ENCODE measurements at regions not wholly inside any gene's neighbourhood (a gene's known extent, or its start where the extent isn't known, plus 50 kb on each side); places are given as distances from the start of the nearest gene placed in this dataset.

- no peak for DNase-seq
These were observed 179.4 kb upstream of the AGAP1 start for GRCh38 chr2:235314371-235314930.

DNA sequence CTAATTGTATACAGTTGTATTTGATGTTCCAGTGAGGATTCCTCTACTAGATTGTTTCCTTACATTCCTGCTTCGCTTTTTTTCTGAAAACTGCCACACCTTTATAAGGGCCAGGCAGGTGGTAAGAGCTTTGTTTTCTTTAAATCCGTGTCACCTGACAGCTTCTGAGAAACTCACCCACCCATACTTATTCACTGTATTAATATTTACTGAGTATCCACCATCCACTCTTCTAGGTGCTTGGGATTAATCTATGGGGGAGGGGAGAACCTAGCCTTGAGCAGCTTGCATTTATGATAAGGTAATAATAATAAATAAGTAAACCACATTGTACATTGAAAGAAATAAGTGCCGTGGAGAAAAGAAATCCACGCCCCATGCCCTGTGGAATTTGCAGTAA, 174.7 kb upstream of the AGAP1 start:
- DNase-seq = no peak

- DNase-seq = no peak
These were observed 173.5 kb upstream of the AGAP1 start for GRCh38 chr2:235320326-235320725.

GRCh38 chr2:235324324-235324723, 169.5 kb upstream of the AGAP1 start:
- DNase-seq = no peak

- no peak for DNase-seq
These were observed 168.7 kb upstream of the AGAP1 start for GRCh38 chr2:235325151-235325550.

DNA sequence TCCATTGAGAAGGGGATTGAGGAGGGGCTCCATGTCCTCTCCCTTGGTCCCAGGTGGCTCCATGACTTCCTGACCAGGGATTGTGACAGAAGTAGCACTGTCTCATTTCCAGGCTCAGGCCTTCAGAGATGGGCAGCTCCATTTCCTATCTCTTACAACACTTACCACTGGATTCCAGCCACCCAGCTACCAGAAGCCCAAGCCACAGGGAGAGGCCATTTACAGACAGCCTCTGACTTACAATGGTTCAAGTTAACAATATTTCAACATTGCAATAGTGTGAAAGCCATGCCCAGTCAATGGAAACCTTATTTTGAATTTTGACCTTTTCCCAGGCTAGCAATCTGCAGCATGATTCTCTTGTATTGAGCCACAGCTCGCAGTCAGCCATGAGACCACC, 164.9 kb upstream of the AGAP1 start:
- no peak for DNase-seq

DNA sequence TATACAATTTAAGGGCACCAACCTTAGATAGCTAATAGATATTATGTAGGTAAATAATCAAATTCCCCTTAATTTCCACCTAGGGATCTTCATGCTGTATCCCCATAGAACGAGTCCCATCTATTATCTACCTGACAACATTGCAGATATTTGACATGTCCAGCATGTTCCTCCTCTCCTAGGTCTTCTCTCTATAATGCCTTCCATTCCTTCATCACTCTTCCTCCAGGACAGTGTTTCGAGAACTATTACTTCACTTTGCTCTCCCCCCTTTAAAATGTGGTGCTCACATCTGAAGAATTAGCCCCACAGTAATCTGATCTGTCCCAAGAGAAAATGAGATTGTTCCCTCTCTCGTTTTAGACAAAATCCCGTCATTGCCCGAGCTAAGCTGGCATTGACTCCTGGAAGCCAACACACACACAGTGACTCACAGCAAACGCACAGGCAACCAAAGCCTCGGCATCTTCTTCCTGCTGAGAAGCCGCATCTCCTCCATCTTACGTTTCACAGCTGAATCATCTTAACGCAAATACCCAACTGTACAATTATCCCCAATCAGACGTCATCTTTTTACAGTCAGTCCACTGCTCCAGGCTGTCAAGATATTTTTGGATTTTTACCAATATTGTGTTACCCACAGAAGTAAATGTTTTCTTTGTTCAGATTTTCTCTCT, 162.9 kb upstream of the AGAP1 start:
- no peak for DNase-seq

DNA sequence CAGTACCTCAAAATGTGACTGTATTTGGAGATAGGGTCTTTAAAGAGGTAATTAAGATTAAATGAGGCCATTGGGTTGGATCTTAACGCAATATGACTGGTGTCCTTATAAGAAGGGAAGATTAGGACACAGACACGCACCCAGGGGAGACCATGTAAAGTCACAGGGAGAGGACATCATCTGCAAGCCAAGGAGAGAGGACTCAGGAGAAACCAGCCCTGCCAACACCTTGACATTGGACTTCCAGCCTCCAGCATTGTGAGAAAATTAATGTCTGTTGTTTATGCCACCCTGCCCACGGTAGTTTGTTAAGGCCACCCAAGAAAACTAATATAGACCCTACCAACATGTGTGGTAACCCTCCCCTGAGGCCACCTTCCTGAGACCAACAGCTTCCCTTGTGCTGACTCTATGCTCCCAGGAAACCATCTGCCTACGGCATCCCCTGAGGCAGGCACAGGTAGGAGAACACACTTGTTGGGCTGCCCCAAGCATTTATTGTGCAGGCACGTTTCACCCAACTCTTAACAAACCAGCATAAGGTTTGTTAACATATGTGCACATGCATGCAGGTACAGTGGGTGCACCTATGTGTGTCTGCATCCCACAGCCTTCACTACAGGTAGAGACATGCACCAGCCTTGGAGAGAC, 161.5 kb upstream of the AGAP1 start:
- no peak for DNase-seq

- DNase-seq = no peak
These were observed 160.8 kb upstream of the AGAP1 start for GRCh38 chr2:235333076-235333475.

- DNase-seq = no peak
These were observed 159.7 kb upstream of the AGAP1 start for GRCh38 chr2:235334179-235334578.

- DNase-seq = no peak
These were observed 150.6 kb upstream of the AGAP1 start for GRCh38 chr2:235343156-235343774.

DNA sequence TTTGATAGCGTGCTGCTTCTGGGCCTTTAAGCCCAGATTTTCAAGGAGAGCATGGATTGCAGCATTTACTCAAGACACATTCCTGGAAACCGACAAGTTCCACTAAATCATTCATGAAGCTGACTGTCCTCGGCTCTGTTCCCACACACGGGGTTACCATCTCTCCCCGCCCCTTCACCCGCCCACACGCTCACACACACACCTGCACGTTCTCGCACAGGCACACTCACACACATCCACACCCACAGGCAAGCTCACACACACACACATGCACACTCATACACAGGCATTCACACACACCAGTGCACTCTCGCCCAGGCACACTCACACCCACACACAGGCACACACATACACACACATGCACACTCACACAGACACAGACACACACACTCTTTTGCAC, 150.0 kb upstream of the AGAP1 start:
- DNase-seq = no peak

DNA sequence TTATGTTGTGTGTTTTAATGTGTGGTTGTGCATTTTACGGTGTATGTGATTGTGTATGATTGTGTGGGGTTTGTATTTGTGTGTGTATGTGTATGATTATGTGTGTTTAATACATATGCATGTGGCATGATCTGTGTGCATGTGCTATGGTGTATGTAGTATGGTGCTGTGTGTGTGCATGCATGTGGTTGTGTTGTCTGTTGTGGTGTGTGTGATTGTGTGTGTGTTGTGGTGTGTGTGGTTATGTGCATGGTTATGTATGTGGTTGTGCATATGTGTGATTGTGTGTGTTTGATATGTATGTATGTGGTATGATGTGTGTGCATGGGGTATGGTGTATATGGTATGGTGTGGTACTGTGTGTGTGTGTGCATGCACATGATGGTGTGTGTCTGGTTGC, 148.1 kb upstream of the AGAP1 start:
- DNase-seq = no peak

- no peak for DNase-seq
These were observed 146.2 kb upstream of the AGAP1 start for GRCh38 chr2:235347691-235348090.

GRCh38 chr2:235348329-235348728, 145.5 kb upstream of the AGAP1 start:
- no peak for DNase-seq

- no peak for DNase-seq
These were observed 143.6 kb upstream of the AGAP1 start for GRCh38 chr2:235350234-235350633.

GRCh38 chr2:235352541-235352940, 141.3 kb upstream of the AGAP1 start:
- DNase-seq = no peak

DNA sequence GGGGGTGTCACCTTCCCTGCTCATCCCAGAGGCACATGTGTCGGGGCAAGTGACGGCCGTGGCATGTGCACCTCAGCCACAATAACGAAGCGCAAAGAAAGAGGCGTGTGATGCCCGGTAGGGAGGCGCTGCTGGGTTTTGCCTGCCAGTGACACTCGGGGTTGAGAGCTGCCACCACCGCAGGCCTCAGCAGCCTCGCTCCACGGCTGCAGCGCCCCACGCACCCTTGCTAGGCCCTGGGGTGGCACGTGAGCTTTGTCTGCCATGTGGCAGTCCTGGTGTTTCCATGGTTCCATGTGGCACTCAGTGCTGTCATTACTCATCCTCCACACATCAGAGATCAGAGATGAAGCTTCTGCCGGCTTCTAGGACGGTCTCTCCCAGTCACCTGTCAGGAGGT, 136.0 kb upstream of the AGAP1 start:
- DNase-seq = no peak

GRCh38 chr2:235358981-235359471, 134.8 kb upstream of the AGAP1 start:
- no peak for DNase-seq

DNA sequence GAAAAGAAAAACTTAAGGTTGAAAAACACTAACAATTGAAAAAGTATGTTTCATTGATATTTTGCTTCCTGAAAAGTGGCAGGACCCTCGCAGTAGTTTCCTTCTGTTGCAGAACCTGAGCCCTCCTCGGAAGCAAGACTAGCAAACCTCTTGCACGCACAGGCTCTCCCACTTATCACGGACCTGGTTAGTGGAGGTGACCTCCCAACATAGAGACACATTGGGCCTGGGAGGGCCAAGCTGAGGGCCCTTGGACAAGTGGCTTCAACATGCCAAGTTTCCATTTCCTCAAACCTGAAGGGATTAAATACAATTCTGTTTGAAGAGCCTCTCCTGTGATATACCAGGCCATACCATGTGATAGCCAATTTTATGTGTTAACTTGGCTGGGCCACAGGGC, 133.4 kb upstream of the AGAP1 start:
- no peak for DNase-seq

DNA sequence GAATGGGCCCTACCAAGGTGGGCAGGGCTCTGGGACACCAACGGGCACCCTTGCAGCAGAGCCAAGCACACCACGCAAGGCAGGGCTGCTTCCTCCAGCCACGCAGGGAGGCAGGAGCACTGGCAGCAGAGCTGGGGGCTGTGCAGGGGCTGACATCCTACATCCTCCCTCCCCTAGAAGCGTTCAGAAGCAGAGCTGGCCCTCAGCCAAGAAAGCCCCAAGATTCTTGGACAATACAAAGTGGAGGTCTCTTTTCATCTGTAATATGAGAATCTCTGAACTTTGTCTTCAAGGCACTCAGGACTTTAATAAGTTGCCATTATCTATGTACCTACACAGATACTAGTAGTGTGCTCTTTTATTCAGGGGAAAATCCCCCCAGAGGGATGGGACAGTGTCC, 128.1 kb upstream of the AGAP1 start:
- DNase-seq = no peak

GRCh38 chr2:235366390-235366789, 127.5 kb upstream of the AGAP1 start:
- no peak for DNase-seq

DNA sequence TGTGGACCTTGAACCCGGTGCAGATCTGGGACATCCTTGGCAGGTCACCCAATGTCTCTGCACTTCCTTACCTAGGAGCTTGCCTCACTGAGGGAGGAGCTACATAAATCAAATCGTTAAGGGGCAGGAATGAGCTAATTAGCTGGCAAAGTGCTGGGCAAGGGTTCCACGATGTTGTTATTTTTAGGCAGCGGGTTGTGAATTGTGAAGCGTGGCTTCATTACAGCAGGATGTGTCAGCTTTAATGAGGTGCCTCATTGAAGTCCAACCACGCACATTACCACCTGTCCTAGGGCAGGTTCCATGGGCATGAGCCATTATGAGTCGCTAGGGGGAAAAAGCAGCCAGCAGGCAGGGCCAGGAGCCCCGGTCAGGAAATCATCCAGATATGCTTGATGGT, 127.0 kb upstream of the AGAP1 start:
- no peak for DNase-seq

- DNase-seq = no peak
These were observed 122.8 kb upstream of the AGAP1 start for GRCh38 chr2:235371018-235371417.
